Subcutaneous abdominal adipose tissue (tissue), 5 donors: ENCODE measurements at regions not wholly inside any gene's neighbourhood (a gene's known extent, or its start where the extent isn't known, plus 50 kb on each side); places are given as distances from the start of the nearest gene placed in this dataset.
A peak's percentile ranks its signal among the peaks of the same experiment; 100 is the strongest.
"Not testable (repeated sequence)": the region's sequence is repeated elsewhere in the genome, so short reads cannot be mapped to it uniquely, and the experiment has no call there.

Source experiments
- H3K27ac ChIP-seq: one replicate; pipeline ENCODE4 v1.7.0; 2013; ENCODE audit warnings: low read depth, mild to moderate bottlenecking, inconsistent platforms, low read length, moderate library complexity
- H3K27me3 ChIP-seq, 5 donors: one replicate each; pipeline ENCODE4 v1.7.0; 2013; ENCODE audit warnings: low read length in 5 of 5, inconsistent platforms in 1 of 5; ENCODE audit not compliant: control insufficient read depth in 5 of 5, insufficient read depth in 4 of 5
- H3K36me3 ChIP-seq, 5 donors: one replicate each; pipeline ENCODE4 v1.7.0; 2013; ENCODE audit warnings: low read length in 5 of 5; ENCODE audit not compliant: control insufficient read depth in 5 of 5, insufficient read depth in 5 of 5
- H3K4me1 ChIP-seq, 5 donors: one replicate each; pipeline ENCODE4 v1.7.0; 2013; ENCODE audit warnings: low read length in 5 of 5, mild to moderate bottlenecking in 3 of 5, moderate library complexity in 1 of 5; ENCODE audit not compliant: control insufficient read depth in 5 of 5, insufficient read depth in 5 of 5
- H3K4me3 ChIP-seq, 5 donors: one replicate each; pipeline ENCODE4 v1.7.0; 2013; ENCODE audit warnings: low read length in 5 of 5, low read depth in 1 of 5
- H3K9ac ChIP-seq, 5 donors: one replicate each; pipeline ENCODE4 v1.7.0; 2013; ENCODE audit warnings: low read length in 5 of 5, mild to moderate bottlenecking in 4 of 5, moderate library complexity in 3 of 5
- H3K9me3 ChIP-seq, 5 donors: one replicate each; pipeline ENCODE4 v1.7.0; 2013; ENCODE audit warnings: low read length in 5 of 5; ENCODE audit not compliant: control insufficient read depth in 5 of 5
- donor health status: healthy.
- donor health status: healthy.
- donor health status: healthy.
- donor health status: healthy.
- donor health status: healthy.

GRCh38 chr20:23146181-23146580 lies 60.1 kb upstream of the CD93 start:
- H3K4me3 ChIP-seq = no peak overlapping the region
- H3K9ac ChIP-seq = no peak overlapping the region
- peaks cover 14 to 88% (median 76%) of the 10 kb centered on the region in 5 donors for H3K4me1 ChIP-seq
- H3K9me3 ChIP-seq = no peaks in the 10 kb centered on the region
- no peaks in the 10 kb centered on the region for H3K36me3 ChIP-seq
- no peak overlapping the region for H3K27ac ChIP-seq
- no peaks in the 10 kb centered on the region for H3K27me3 ChIP-seq

GRCh38 chr20:23145281-23145700 lies 59.2 kb upstream of the CD93 start:
- Histone ChIP-seq H3K4me1 (peaks cover 14 to 82% (median 68%) of the 10 kb centered on the region in 5 donors), H3K9ac (peak overlapping the region in 1 of 5 donors; percentile 31), H3K4me3 (no peak overlapping the region), H3K27me3 (no peaks in the 10 kb centered on the region), H3K36me3 (no peaks in the 10 kb centered on the region), H3K27ac (peak overlapping the region; percentile 34), H3K9me3 (no peaks in the 10 kb centered on the region)

GRCh38 chr20:23144856-23145255 lies 58.7 kb upstream of the CD93 start:
- Histone ChIP-seq H3K4me1 (peaks cover 14 to 82% (median 65%) of the 10 kb centered on the region in 5 donors), H3K9me3 (no peaks in the 10 kb centered on the region), H3K27me3 (no peaks in the 10 kb centered on the region), H3K4me3 (no peak overlapping the region), H3K9ac (peak overlapping the region in 1 of 5 donors; percentile 31), H3K36me3 (no peaks in the 10 kb centered on the region), H3K27ac (peak overlapping the region; percentile 34)

- Histone ChIP-seq H3K36me3 (no peaks in the 10 kb centered on the region), H3K9ac (no peak overlapping the region), H3K9me3 (no peaks in the 10 kb centered on the region), H3K27ac (peak overlapping the region; percentile 34), H3K27me3 (no peaks in the 10 kb centered on the region), H3K4me3 (no peak overlapping the region), H3K4me1 (peaks cover 14 to 80% (median 58%) of the 10 kb centered on the region in 5 donors)
Observed at GRCh38 chr20:23143986-23144690, 58.0 kb upstream of the CD93 start.

- Histone ChIP-seq H3K9ac (peak overlapping the region in 2 of 5 donors; percentile 31 to 53), H3K9me3 (no peaks in the 10 kb centered on the region), H3K36me3 (no peaks in the 10 kb centered on the region), H3K4me1 (peaks cover 12 to 70% (median 47%) of the 10 kb centered on the region in 5 donors), H3K27me3 (no peaks in the 10 kb centered on the region), H3K4me3 (no peak overlapping the region), H3K27ac (peak overlapping the region; percentile 65)
Observed at GRCh38 chr20:23143098-23143497, 57.0 kb upstream of the CD93 start.

- H3K27me3 ChIP-seq = no peaks in the 10 kb centered on the region
- peak overlapping the region; percentile 65 for H3K27ac ChIP-seq
- H3K36me3 ChIP-seq = no peaks in the 10 kb centered on the region
- no peak overlapping the region for H3K4me3 ChIP-seq
- peak overlapping the region in 2 of 5 donors; percentile 31 to 53 for H3K9ac ChIP-seq
- peaks cover 6 to 63% (median 40%) of the 10 kb centered on the region in 5 donors for H3K4me1 ChIP-seq
- H3K9me3 ChIP-seq = no peaks in the 10 kb centered on the region
Observed at GRCh38 chr20:23142162-23143050, 56.3 kb upstream of the CD93 start.

GRCh38 chr20:23141450-23142161 lies 55.5 kb upstream of the CD93 start:
- no peaks in the 10 kb centered on the region for H3K36me3 ChIP-seq
- H3K9me3 ChIP-seq = no peaks in the 10 kb centered on the region
- peak overlapping the region; percentile 65 for H3K27ac ChIP-seq
- H3K4me1 ChIP-seq = peaks cover 2 to 58% (median 36%) of the 10 kb centered on the region in 5 donors
- no peak overlapping the region for H3K9ac ChIP-seq
- H3K27me3 ChIP-seq = no peaks in the 10 kb centered on the region
- no peak overlapping the region for H3K4me3 ChIP-seq

GRCh38 chr20:23140991-23141390 lies 54.9 kb upstream of the CD93 start:
- no peaks in the 10 kb centered on the region for H3K36me3 ChIP-seq
- H3K27ac ChIP-seq = no peak overlapping the region
- H3K27me3 ChIP-seq = no peaks in the 10 kb centered on the region
- H3K9me3 ChIP-seq = no peaks in the 10 kb centered on the region
- H3K4me3 ChIP-seq = no peak overlapping the region
- peaks cover 2 to 52% (median 33%) of the 10 kb centered on the region in 5 donors for H3K4me1 ChIP-seq
- H3K9ac ChIP-seq = no peak overlapping the region

GRCh38 chr20:23139984-23140383 lies 53.9 kb upstream of the CD93 start:
- H3K27me3 ChIP-seq, H3K27ac ChIP-seq, H3K36me3 ChIP-seq, H3K4me3 ChIP-seq, H3K9me3 ChIP-seq, H3K9ac ChIP-seq: not testable (repeated sequence)
- peaks cover 2 to 46% (median 25%) of the 10 kb centered on the region in 5 donors for H3K4me1 ChIP-seq
